ENCODE measurements at regions not wholly inside any gene's neighbourhood (a gene's known extent, or its start where the extent isn't known, plus 50 kb on each side); places are given as distances from the start of the nearest gene placed in this dataset.

GRCh38 chr3:197376735-197377555 lies 78.5 kb upstream of the DLG1 start:
- intact Hi-C loops (cut with DNase I), result no loop called here
- no peak for DNase-seq
- no peak overlapping the region for H3K27ac ChIP-seq
- no peaks in the 10 kb centered on the region for H3K36me3 ChIP-seq
- peaks cover 8% of the 10 kb centered on the region for H3K4me1 ChIP-seq
- H3K27me3 ChIP-seq, result no peaks in the 10 kb centered on the region
- TF ChIP-seq CTCF (IDR thresholded peaks at IDR 0.05), result no peak
- no peak for ATAC-seq
- H3K4me3 ChIP-seq, result no peak overlapping the region
- H3K9me3 ChIP-seq, result no peaks in the 10 kb centered on the region

- no peak for TF ChIP-seq CTCF (IDR thresholded peaks at IDR 0.05)
- ATAC-seq (no peak), DNase-seq (no peak)
- H3K4me1 ChIP-seq, result peaks cover 8% of the 10 kb centered on the region
- H3K9me3 ChIP-seq, result no peaks in the 10 kb centered on the region
- H3K27me3 ChIP-seq, result no peaks in the 10 kb centered on the region
- H3K36me3 ChIP-seq, result no peaks in the 10 kb centered on the region
- no peak overlapping the region for H3K27ac ChIP-seq
- intact Hi-C loops (cut with DNase I), result no loop called here
- H3K4me3 ChIP-seq, result no peak overlapping the region
Measured at GRCh38 chr3:197376020-197376419, 77.6 kb upstream of the DLG1 start.

GRCh38 chr3:197375001-197375441 lies 76.6 kb upstream of the DLG1 start:
- intact Hi-C loops (cut with DNase I), result no loop called here
- peaks cover 8% of the 10 kb centered on the region for H3K4me1 ChIP-seq
- H3K4me3 ChIP-seq, result no peak overlapping the region
- H3K27me3 ChIP-seq, result no peaks in the 10 kb centered on the region
- DNase-seq (no peak), ATAC-seq (no peak)
- H3K9me3 ChIP-seq, result no peaks in the 10 kb centered on the region
- no peak for TF ChIP-seq CTCF (IDR thresholded peaks at IDR 0.05)
- H3K36me3 ChIP-seq, result no peaks in the 10 kb centered on the region
- no peak overlapping the region for H3K27ac ChIP-seq

GRCh38 chr3:197373096-197373495 lies 74.7 kb upstream of the DLG1 start:
- no peak for ATAC-seq

GRCh38 chr3:197372047-197372661 lies 73.7 kb upstream of the DLG1 start:
- TF ChIP-seq CTCF (IDR thresholded peaks at IDR 0.05), result no peak
- no peak overlapping the region for H3K4me3 ChIP-seq
- intact Hi-C loops (cut with DNase I), result no loop called here
- DNase-seq (no peak), ATAC-seq (peak; percentile 71)
- no peaks in the 10 kb centered on the region for H3K27me3 ChIP-seq
- peak overlapping the region; percentile 19 for H3K27ac ChIP-seq
- no peaks in the 10 kb centered on the region for H3K9me3 ChIP-seq
- H3K36me3 ChIP-seq, result no peaks in the 10 kb centered on the region
- peaks cover 8% of the 10 kb centered on the region for H3K4me1 ChIP-seq

More at GRCh38 chr3:197373096-197373495, 74.7 kb upstream of the DLG1 start:
- TF ChIP-seq CTCF (IDR thresholded peaks at IDR 0.05), result no peak
- H3K27ac ChIP-seq, result no peak overlapping the region
- H3K36me3 ChIP-seq, result no peaks in the 10 kb centered on the region
- no peaks in the 10 kb centered on the region for H3K9me3 ChIP-seq
- H3K4me1 ChIP-seq, result peaks cover 8% of the 10 kb centered on the region
- no peak overlapping the region for H3K4me3 ChIP-seq
- no peaks in the 10 kb centered on the region for H3K27me3 ChIP-seq
- intact Hi-C loops (cut with DNase I), result no loop called here
- DNase-seq, result no peak

Data from upper lobe of right lung (tissue), 1 donor.